Pancreas (tissue), 10 donors: ENCODE measurements at regions not wholly inside any gene's neighbourhood (a gene's known extent, or its start where the extent isn't known, plus 50 kb on each side); places are given as distances from the start of the nearest gene placed in this dataset.

ENCODE experiments used
- ATAC-seq, 4 donors: fragments of 200-7000 bp; cut with Tn5 transposase; one replicate each; pipeline versions ENCODE4 v1.8.0 to v1.9.1; 2020; ENCODE audit warnings: mild to moderate bottlenecking in 4 of 4, moderate library complexity in 4 of 4
- DNase-seq, 6 donors: peaks; one replicate each; pipeline ENCODE4 v3.0.0-alpha.2; 2020
- FAIRE-seq: peaks from 2 replicates; lab custom pipeline; 2012; peaks lifted over from hg19 to GRCh38; lab: Jason Lieb, UNC
- H3K27ac ChIP-seq, 4 donors: fragments of 200-600 bp; sonication (generic); 1 replicate in 3 of 4; 2 replicates in 1 of 4; pipeline versions ENCODE4 v1.5.0 to v1.8.0; 2020
- H3K27me3 ChIP-seq, 4 donors: fragments of 200-600 bp; one replicate each; pipeline ENCODE4 v1.8.0; 2021
- H3K36me3 ChIP-seq, 3 donors: fragments of 200-600 bp; sonication (generic) in 1 of 3; one replicate each; pipeline versions ENCODE4 v1.5.0 to v1.8.0; 2020 to 2021
- H3K4me1 ChIP-seq, 3 donors: fragments of 200-600 bp; one replicate each; pipeline ENCODE4 v1.8.0; 2021
- H3K4me3 ChIP-seq, 4 donors: fragments of 200-600 bp; sonication (generic) in 2 of 4; one replicate each; pipeline versions ENCODE4 v1.5.0 to v1.8.0; 2020 to 2021
- H3K9me3 ChIP-seq, 4 donors: fragments of 200-600 bp; one replicate each; pipeline ENCODE4 v1.8.0; 2021
- WGBS, 2 donors: extraction: QIAGEN DNeasy Blood & Tissue Kit; methylation state at CpG; one replicate each; pipeline ENCODE4 v1.1.7; 2013; 5-methylcytosine and 5-hydroxymethylcytosine counted together
- intact Hi-C, 3 donors: fragments of 100-400 bp; cut with DNase I; formaldehyde crosslinking; loops; one replicate each; pipeline versions ENCODE4 v1.11.1 to v1.14.2; 2022
- TF ChIP-seq, protein P1 (sequence below), 4 donors: fragments of 200-600 bp; sonication (generic) in 3 of 4; IDR thresholded peaks; one replicate each; pipeline versions ENCODE4 v1.5.0 to v1.8.0; 2021; ENCODE audit warnings: antibody characterized with exemption in 4 of 4
- donor health status: healthy with polysubstance abuse.
- donor health status: DM: no; HTN: no; CAD: no; lungs with moderate emphysema.
- donor health status: DM: no; HTN: no; CAD: no.
- donor health status: control.
- donor health status: control.
- donor health status: Bipolar disorder and iron deficiency.
- donor health status: DM: yes; HTN: yes; CAD: no.
- donor health status: DM: no; HTN: no; CAD: no.
- donor health status: DM: no; HTN: no; CAD: no.
- donor health status: DM: yes; HTN: yes; CAD: no.

DNA sequence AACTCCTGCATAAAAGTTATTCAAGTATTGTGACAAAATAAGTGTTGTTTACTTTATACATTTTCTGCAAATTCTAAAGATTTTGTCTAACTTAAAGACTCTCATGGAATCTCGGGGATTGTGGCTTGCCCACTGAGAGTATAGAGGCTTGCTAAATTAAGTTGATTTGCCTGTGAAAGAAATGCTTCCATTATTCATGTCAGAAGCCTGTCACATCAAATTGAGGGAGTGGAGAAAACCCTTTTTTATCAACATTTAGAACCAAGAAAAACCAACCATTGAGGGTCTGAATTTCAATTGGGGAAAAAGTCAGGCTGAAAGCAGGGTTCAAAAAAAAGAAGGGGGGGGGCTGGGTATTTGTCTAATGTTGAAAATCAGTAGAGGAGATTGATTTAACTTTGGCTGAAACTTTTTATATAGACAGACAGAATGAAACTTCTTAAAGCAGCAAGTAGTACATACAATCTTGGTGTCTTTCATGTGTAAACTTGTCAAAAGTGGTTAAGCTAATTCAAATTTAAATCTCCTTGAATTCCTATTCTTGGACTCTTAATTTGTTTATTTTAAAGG, 144.8 kb upstream of the CXorf66 start:
- DNase-seq (no peak), ATAC-seq (no peak), FAIRE-seq (no peak)
- H3K36me3 ChIP-seq = no peaks in the 10 kb centered on the region
- H3K4me3 ChIP-seq = no peak overlapping the region
- peaks cover 0 to 8% (median 2%) of the 10 kb centered on the region in 4 donors for H3K27me3 ChIP-seq
- H3K9me3 ChIP-seq = no peaks in the 10 kb centered on the region
- TF ChIP-seq, protein P1, sequence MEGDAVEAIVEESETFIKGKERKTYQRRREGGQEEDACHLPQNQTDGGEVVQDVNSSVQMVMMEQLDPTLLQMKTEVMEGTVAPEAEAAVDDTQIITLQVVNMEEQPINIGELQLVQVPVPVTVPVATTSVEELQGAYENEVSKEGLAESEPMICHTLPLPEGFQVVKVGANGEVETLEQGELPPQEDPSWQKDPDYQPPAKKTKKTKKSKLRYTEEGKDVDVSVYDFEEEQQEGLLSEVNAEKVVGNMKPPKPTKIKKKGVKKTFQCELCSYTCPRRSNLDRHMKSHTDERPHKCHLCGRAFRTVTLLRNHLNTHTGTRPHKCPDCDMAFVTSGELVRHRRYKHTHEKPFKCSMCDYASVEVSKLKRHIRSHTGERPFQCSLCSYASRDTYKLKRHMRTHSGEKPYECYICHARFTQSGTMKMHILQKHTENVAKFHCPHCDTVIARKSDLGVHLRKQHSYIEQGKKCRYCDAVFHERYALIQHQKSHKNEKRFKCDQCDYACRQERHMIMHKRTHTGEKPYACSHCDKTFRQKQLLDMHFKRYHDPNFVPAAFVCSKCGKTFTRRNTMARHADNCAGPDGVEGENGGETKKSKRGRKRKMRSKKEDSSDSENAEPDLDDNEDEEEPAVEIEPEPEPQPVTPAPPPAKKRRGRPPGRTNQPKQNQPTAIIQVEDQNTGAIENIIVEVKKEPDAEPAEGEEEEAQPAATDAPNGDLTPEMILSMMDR (IDR thresholded peaks at IDR 0.05) = no peak
- intact Hi-C loops = no loop called here
- no peaks in the 10 kb centered on the region for H3K4me1 ChIP-seq
- no peak overlapping the region for H3K27ac ChIP-seq
- WGBS, 2 donors = 17 to 35% methylated on average over 1 of the region's 1 CpG

DNA sequence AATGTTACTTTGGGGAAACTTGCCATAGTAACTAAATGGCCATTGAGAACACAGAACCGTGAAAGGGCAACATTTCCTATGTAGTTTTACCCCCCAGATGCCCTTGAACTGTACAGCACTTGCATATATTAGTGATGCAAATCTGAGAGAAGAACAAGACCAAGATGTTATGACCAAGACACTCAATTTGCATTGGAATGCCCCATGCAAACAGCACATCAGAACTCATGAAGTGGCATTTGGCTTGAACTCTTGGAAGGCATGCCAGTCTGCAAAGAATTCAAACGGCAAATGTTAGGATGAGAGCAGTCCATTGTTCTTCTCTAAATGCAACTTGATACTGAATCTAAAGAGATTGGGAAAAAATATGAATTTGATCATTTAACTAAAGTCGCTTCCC, 139.4 kb upstream of the CXorf66 start:
- no peaks in the 10 kb centered on the region for H3K9me3 ChIP-seq
- no peak overlapping the region for H3K4me3 ChIP-seq
- no peaks in the 10 kb centered on the region for H3K4me1 ChIP-seq
- intact Hi-C loops = no loop called here
- DNase-seq (no peak), FAIRE-seq (no peak), ATAC-seq (no peak)
- no peak overlapping the region for H3K27ac ChIP-seq
- 39 to 44% methylated on average over 3 of the region's 3 CpGs for WGBS, 2 donors
- TF ChIP-seq, protein P1 (IDR thresholded peaks at IDR 0.05) = no peak
- peaks cover 0 to 14% (median 2%) of the 10 kb centered on the region in 4 donors for H3K27me3 ChIP-seq
- H3K36me3 ChIP-seq = no peaks in the 10 kb centered on the region

DNA sequence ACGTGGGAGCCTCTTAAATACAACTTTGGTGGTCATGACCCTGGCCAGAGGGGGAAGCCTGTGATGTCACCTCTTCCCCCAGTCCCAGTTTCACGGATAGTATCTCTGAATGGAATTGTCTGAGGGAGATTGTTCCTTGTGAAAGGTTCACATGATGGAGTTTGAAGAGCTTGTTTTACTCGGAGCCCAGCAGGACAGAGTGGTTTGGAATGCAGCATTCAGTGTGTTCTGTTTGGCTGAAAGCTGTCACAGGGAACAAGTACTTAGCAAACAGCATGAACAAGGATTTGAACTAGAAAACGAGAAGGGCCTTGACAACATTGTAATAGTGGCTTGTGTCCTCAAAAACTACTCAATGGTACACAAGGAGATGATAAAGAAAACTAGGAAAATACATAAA, 133.9 kb upstream of the CXorf66 start:
- H3K4me1 ChIP-seq = no peaks in the 10 kb centered on the region
- H3K36me3 ChIP-seq = no peaks in the 10 kb centered on the region
- H3K9me3 ChIP-seq = no peaks in the 10 kb centered on the region
- H3K27ac ChIP-seq = no peak overlapping the region
- no peak for FAIRE-seq
- ATAC-seq = no peak
- peaks cover 0 to 12% (median 1%) of the 10 kb centered on the region in 4 donors for H3K27me3 ChIP-seq
- no peak overlapping the region for H3K4me3 ChIP-seq
- intact Hi-C loops = no loop called here
- TF ChIP-seq, protein P1 (IDR thresholded peaks at IDR 0.05) = no peak
- DNase-seq = no peak
- 8 to 16% methylated on average over 4 of the region's 4 CpGs for WGBS, 2 donors

DNA sequence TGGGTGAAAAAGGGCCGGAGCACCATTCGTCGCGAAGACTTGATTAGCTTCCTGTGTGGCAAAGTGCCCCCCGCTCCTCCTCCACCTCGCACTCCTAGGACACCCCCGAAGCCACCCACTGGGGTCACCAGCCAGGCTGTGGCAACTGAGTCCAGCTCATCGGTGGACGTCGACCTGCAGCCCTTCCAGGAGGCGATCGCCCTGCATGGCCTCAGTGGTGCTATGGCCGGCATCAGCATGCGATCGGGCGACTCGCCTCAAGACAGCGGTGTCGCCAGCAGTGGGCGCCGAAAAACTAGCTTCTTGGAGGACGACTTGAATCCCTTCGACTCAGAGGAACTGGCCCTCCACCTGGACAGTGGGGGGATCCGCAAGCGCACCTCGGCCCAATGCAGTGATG, 126.8 kb upstream of the CXorf66 start:
- peaks cover 0 to 33% (median 8%) of the 10 kb centered on the region in 4 donors for H3K27me3 ChIP-seq
- 78 to 87% methylated on average over 26 of the region's 26 CpGs for WGBS, 2 donors
- FAIRE-seq = no peak
- H3K4me3 ChIP-seq = no peak overlapping the region
- no peak overlapping the region for H3K27ac ChIP-seq
- DNase-seq = peak in 1 of 6 donors; percentile 73
- TF ChIP-seq, protein P1 (IDR thresholded peaks at IDR 0.05) = no peak
- H3K4me1 ChIP-seq = no peaks in the 10 kb centered on the region
- intact Hi-C loops = no loop called here
- no peaks in the 10 kb centered on the region for H3K9me3 ChIP-seq
- no peaks in the 10 kb centered on the region for H3K36me3 ChIP-seq
- no peak for ATAC-seq

DNA sequence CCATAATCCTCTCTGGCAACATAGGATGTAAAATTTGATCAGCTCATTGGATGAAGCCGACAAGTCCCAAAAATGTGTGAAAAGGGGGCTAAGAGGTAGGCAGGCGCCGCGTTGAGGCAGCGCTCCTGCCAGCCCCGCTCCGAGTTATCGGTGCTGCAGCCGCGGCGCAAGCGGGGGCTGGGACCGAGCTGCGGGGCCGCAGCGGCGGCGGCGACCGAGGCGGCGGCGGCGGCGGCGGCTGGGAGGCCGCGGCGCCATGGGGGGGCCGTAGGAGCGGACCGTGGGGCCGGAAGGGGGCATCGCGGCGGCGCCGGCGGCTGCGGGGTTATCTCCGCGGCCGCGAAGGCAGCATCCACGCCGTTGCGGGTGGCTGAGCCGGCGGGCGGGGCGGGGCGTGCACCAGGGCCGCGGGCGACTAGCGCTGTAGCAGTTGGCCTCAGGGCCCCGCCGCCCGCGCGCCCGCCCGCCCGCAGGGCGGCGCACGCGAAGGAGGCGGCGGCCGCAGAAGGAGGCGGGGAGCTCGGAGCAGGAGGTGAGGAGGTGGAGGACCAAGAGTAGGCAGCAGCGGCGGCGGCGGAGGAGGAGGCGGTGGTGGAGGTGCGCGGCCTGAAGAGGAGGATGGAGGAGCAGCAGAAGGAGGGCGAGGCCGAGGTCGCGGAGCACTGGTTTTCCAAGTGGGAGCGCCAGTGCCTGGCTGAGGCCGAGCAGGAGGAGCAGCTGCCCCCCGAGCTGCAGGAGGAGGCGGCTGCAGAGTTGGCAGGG, 126.0 kb upstream of the CXorf66 start:
- no peak for FAIRE-seq

More for the DNA sequence above, 126.0 kb upstream of the CXorf66 start:
- Histone ChIP-seq H3K36me3 (no peaks in the 10 kb centered on the region), H3K27ac (no peak overlapping the region), H3K27me3 (peaks cover 0 to 27% (median 8%) of the 10 kb centered on the region in 4 donors), H3K9me3 (no peaks in the 10 kb centered on the region), H3K4me1 (no peaks in the 10 kb centered on the region), H3K4me3 (peak overlapping the region in 2 of 4 donors; percentile 27 to 36)
- DNase-seq (peak; percentile 5 to 80 (median 25)), ATAC-seq (peak; percentile 63 to 88 (median 77))
- intact Hi-C loops = no loop called here
- TF ChIP-seq, protein P1 (IDR thresholded peaks at IDR 0.05) = no peak
- whole genome bisulfite sequencing, 2 donors = 1 to 34% methylated on average over 53 to 88 of the region's 88 CpGs
